ENCODE measurements at regions not wholly inside any gene's neighbourhood (a gene's known extent, or its start where the extent isn't known, plus 50 kb on each side); places are given as distances from the start of the nearest gene placed in this dataset.
"Not testable (repeated sequence)": the region's sequence is repeated elsewhere in the genome, so short reads cannot be mapped to it uniquely, and the experiment has no call there.

GRCh38 chr21:18547347-18547746 is 143.8 kb upstream of the TMPRSS15 start:
- no peak for TF ChIP-seq CTCF (IDR thresholded peaks at IDR 0.05; ENCODE audit: control insufficient read depth, insufficient read depth, low read depth, low read length, missing control alignments)
- no peak overlapping the region for H3K4me3 ChIP-seq (ENCODE audit: control insufficient read depth, low read depth, low read length)
- DNase-seq (ENCODE audit: low read depth) = no peak

- DNase-seq (ENCODE audit: low read depth) = no peak
- no peak for TF ChIP-seq CTCF (IDR thresholded peaks at IDR 0.05; ENCODE audit: control insufficient read depth, insufficient read depth, low read depth, low read length, missing control alignments)
- no peak overlapping the region for H3K4me3 ChIP-seq (ENCODE audit: control insufficient read depth, low read depth, low read length)
These were observed 144.7 kb upstream of the TMPRSS15 start for GRCh38 chr21:18548249-18548648.

- DNase-seq (ENCODE audit: low read depth) = no peak
- TF ChIP-seq CTCF (IDR thresholded peaks at IDR 0.05; ENCODE audit: control insufficient read depth, insufficient read depth, low read depth, low read length, missing control alignments) = no peak
- H3K4me3 ChIP-seq (ENCODE audit: control insufficient read depth, low read depth, low read length) = no peak overlapping the region
These were observed 145.8 kb upstream of the TMPRSS15 start for GRCh38 chr21:18549214-18549905.

GRCh38 chr21:18550361-18550760 is 146.8 kb upstream of the TMPRSS15 start:
- no peak for TF ChIP-seq CTCF (IDR thresholded peaks at IDR 0.05; ENCODE audit: control insufficient read depth, insufficient read depth, low read depth, low read length, missing control alignments)
- DNase-seq (ENCODE audit: low read depth) = no peak
- H3K4me3 ChIP-seq (ENCODE audit: control insufficient read depth, low read depth, low read length) = no peak overlapping the region

GRCh38 chr21:18553786-18554185 is 150.2 kb upstream of the TMPRSS15 start:
- DNase-seq (ENCODE audit: low read depth) = no peak
- no peak for TF ChIP-seq CTCF (IDR thresholded peaks at IDR 0.05; ENCODE audit: control insufficient read depth, insufficient read depth, low read depth, low read length, missing control alignments)
- no peak overlapping the region for H3K4me3 ChIP-seq (ENCODE audit: control insufficient read depth, low read depth, low read length)

- not testable (repeated sequence) for H3K4me3 ChIP-seq (ENCODE audit: control insufficient read depth, low read depth, low read length); DNase-seq (ENCODE audit: low read depth)
These were observed 164.2 kb upstream of the TMPRSS15 start for GRCh38 chr21:18567770-18568169.

GRCh38 chr21:18588001-18588662 is 184.5 kb upstream of the TMPRSS15 start:
- DNase-seq (ENCODE audit: low read depth) = no peak
- H3K4me3 ChIP-seq (ENCODE audit: control insufficient read depth, low read depth, low read length) = no peak overlapping the region
- no peak for TF ChIP-seq CTCF (IDR thresholded peaks at IDR 0.05; ENCODE audit: control insufficient read depth, insufficient read depth, low read depth, low read length, missing control alignments)
